Activated naive CD8-positive, alpha-beta T cell treated with anti-CD3 and anti-CD28 coated beads, Interleukin-2, amount 50 U/mL, for 24 hours (primary cell): ENCODE measurements at regions not wholly inside any gene's neighbourhood (a gene's known extent, or its start where the extent isn't known, plus 50 kb on each side); places are given as distances from the start of the nearest gene placed in this dataset.

Experiments used
- ATAC-seq: fragments of 150-1000 bp; cut with Tn5 transposase; one replicate; pipeline ENCODE4 v1.10.0; 2021
- DNase-seq: peaks from one replicate; pipeline ENCODE4 v3.0.0; 2021
- H3K27ac Mint-ChIP-seq: one replicate; pipeline ENCODE4 v1.8.0; 2021; ENCODE audit warnings: mild to moderate bottlenecking, mixed read lengths
- H3K27me3 Mint-ChIP-seq: one replicate; pipeline ENCODE4 v1.8.0; 2021; ENCODE audit warnings: mixed read lengths
- H3K36me3 Mint-ChIP-seq: one replicate; pipeline ENCODE4 v1.8.0; 2021; ENCODE audit warnings: low read depth, mixed read lengths
- H3K4me1 Mint-ChIP-seq: one replicate; pipeline ENCODE4 v1.8.0; 2021; ENCODE audit warnings: mixed read lengths
- H3K4me3 Mint-ChIP-seq: one replicate; pipeline ENCODE4 v1.8.0; 2021; ENCODE audit warnings: mild to moderate bottlenecking, moderate library complexity, mixed read lengths
- H3K9me3 Mint-ChIP-seq: one replicate; pipeline ENCODE4 v1.8.0; 2021; ENCODE audit warnings: mixed read lengths

- Mint-ChIP-seq H3K9me3 (no peaks in the 10 kb centered on the region), H3K4me3 (no peak overlapping the region), H3K27ac (no peak overlapping the region), H3K36me3 (no peaks in the 10 kb centered on the region), H3K4me1 (peaks cover 8% of the 10 kb centered on the region), H3K27me3 (peaks cover 11% of the 10 kb centered on the region)
- DNase-seq: peak; percentile 87
- ATAC-seq: peak; percentile 84
Observed at GRCh38 chr9:113657765-113658544, 194.4 kb downstream of the RGS3 start.

- Mint-ChIP-seq H3K4me3 (no peak overlapping the region), H3K36me3 (no peaks in the 10 kb centered on the region), H3K4me1 (peaks cover 8% of the 10 kb centered on the region), H3K27me3 (peaks cover 11% of the 10 kb centered on the region), H3K27ac (no peak overlapping the region), H3K9me3 (no peaks in the 10 kb centered on the region)
- ATAC-seq (no peak), DNase-seq (no peak)
Observed at GRCh38 chr9:113658545-113658895, 195.0 kb downstream of the RGS3 start.

GRCh38 chr9:113659039-113659438 lies 195.5 kb downstream of the RGS3 start:
- no peaks in the 10 kb centered on the region for H3K9me3 Mint-ChIP-seq
- DNase-seq: no peak
- peaks cover 11% of the 10 kb centered on the region for H3K27me3 Mint-ChIP-seq
- no peak overlapping the region for H3K4me3 Mint-ChIP-seq
- H3K27ac Mint-ChIP-seq: no peak overlapping the region
- ATAC-seq: no peak
- H3K36me3 Mint-ChIP-seq: no peaks in the 10 kb centered on the region
- H3K4me1 Mint-ChIP-seq: peaks cover 8% of the 10 kb centered on the region

GRCh38 chr9:113659740-113660139 lies 196.2 kb downstream of the RGS3 start:
- no peak for ATAC-seq
- Mint-ChIP-seq H3K4me1 (peaks cover 8% of the 10 kb centered on the region), H3K4me3 (no peak overlapping the region), H3K9me3 (no peaks in the 10 kb centered on the region), H3K36me3 (no peaks in the 10 kb centered on the region), H3K27me3 (peaks cover 11% of the 10 kb centered on the region), H3K27ac (no peak overlapping the region)
- DNase-seq: no peak

GRCh38 chr9:113660196-113660595 lies 196.7 kb downstream of the RGS3 start:
- peaks cover 11% of the 10 kb centered on the region for H3K27me3 Mint-ChIP-seq
- H3K4me3 Mint-ChIP-seq: no peak overlapping the region
- H3K27ac Mint-ChIP-seq: no peak overlapping the region
- H3K9me3 Mint-ChIP-seq: no peaks in the 10 kb centered on the region
- DNase-seq: no peak
- peaks cover 5% of the 10 kb centered on the region for H3K4me1 Mint-ChIP-seq
- no peaks in the 10 kb centered on the region for H3K36me3 Mint-ChIP-seq
- no peak for ATAC-seq

GRCh38 chr9:113661074-113661473 lies 197.5 kb downstream of the RGS3 start:
- Mint-ChIP-seq H3K27ac (no peak overlapping the region), H3K9me3 (no peaks in the 10 kb centered on the region), H3K4me3 (no peak overlapping the region), H3K4me1 (peaks cover 2% of the 10 kb centered on the region), H3K36me3 (no peaks in the 10 kb centered on the region), H3K27me3 (peaks cover 11% of the 10 kb centered on the region)
- no peak for ATAC-seq
- DNase-seq: no peak

GRCh38 chr9:113664181-113664875 lies 200.8 kb downstream of the RGS3 start:
- Mint-ChIP-seq H3K9me3 (no peaks in the 10 kb centered on the region), H3K36me3 (no peaks in the 10 kb centered on the region), H3K4me1 (no peaks in the 10 kb centered on the region), H3K27me3 (peaks cover 8% of the 10 kb centered on the region), H3K4me3 (no peak overlapping the region), H3K27ac (no peak overlapping the region)
- no peak for ATAC-seq
- no peak for DNase-seq

GRCh38 chr9:113665064-113665463 lies 201.5 kb downstream of the RGS3 start:
- Mint-ChIP-seq H3K4me3 (no peak overlapping the region), H3K36me3 (no peaks in the 10 kb centered on the region), H3K27ac (no peak overlapping the region), H3K27me3 (peaks cover 7% of the 10 kb centered on the region), H3K4me1 (no peaks in the 10 kb centered on the region), H3K9me3 (no peaks in the 10 kb centered on the region)
- DNase-seq (no peak), ATAC-seq (no peak)

- H3K9me3 Mint-ChIP-seq: no peaks in the 10 kb centered on the region
- DNase-seq: no peak
- peaks cover 2% of the 10 kb centered on the region for H3K27me3 Mint-ChIP-seq
- no peak overlapping the region for H3K4me3 Mint-ChIP-seq
- ATAC-seq: no peak
- no peaks in the 10 kb centered on the region for H3K36me3 Mint-ChIP-seq
- H3K4me1 Mint-ChIP-seq: no peaks in the 10 kb centered on the region
- no peak overlapping the region for H3K27ac Mint-ChIP-seq
Observed at GRCh38 chr9:113665756-113666155, 202.2 kb downstream of the RGS3 start.

- DNase-seq (no peak), ATAC-seq (no peak)
- no peak overlapping the region for H3K4me3 Mint-ChIP-seq
- no peak overlapping the region for H3K27ac Mint-ChIP-seq
- no peaks in the 10 kb centered on the region for H3K9me3 Mint-ChIP-seq
- H3K36me3 Mint-ChIP-seq: no peaks in the 10 kb centered on the region
- no peaks in the 10 kb centered on the region for H3K27me3 Mint-ChIP-seq
- H3K4me1 Mint-ChIP-seq: no peaks in the 10 kb centered on the region
Observed at GRCh38 chr9:113668061-113668460, 204.5 kb downstream of the RGS3 start.

GRCh38 chr9:113669522-113670115 lies 206.1 kb downstream of the RGS3 start:
- ATAC-seq (no peak), DNase-seq (no peak)
- H3K27ac Mint-ChIP-seq: no peak overlapping the region
- no peak overlapping the region for H3K4me3 Mint-ChIP-seq
- no peaks in the 10 kb centered on the region for H3K36me3 Mint-ChIP-seq
- no peaks in the 10 kb centered on the region for H3K4me1 Mint-ChIP-seq
- peaks cover 7% of the 10 kb centered on the region for H3K27me3 Mint-ChIP-seq
- no peaks in the 10 kb centered on the region for H3K9me3 Mint-ChIP-seq

- no peak overlapping the region for H3K27ac Mint-ChIP-seq
- peaks cover 33% of the 10 kb centered on the region for H3K27me3 Mint-ChIP-seq
- no peak overlapping the region for H3K4me3 Mint-ChIP-seq
- DNase-seq: no peak
- no peaks in the 10 kb centered on the region for H3K9me3 Mint-ChIP-seq
- no peak for ATAC-seq
- H3K36me3 Mint-ChIP-seq: no peaks in the 10 kb centered on the region
- peaks cover 9% of the 10 kb centered on the region for H3K4me1 Mint-ChIP-seq
Observed at GRCh38 chr9:113673726-113674125, 202.4 kb upstream of the ZNF618 start.

GRCh38 chr9:113674436-113674835 lies 201.7 kb upstream of the ZNF618 start:
- peaks cover 9% of the 10 kb centered on the region for H3K4me1 Mint-ChIP-seq
- no peak for ATAC-seq
- H3K36me3 Mint-ChIP-seq: no peaks in the 10 kb centered on the region
- no peaks in the 10 kb centered on the region for H3K9me3 Mint-ChIP-seq
- no peak overlapping the region for H3K4me3 Mint-ChIP-seq
- no peak overlapping the region for H3K27ac Mint-ChIP-seq
- peaks cover 40% of the 10 kb centered on the region for H3K27me3 Mint-ChIP-seq
- DNase-seq: no peak

- H3K4me1 Mint-ChIP-seq: peaks cover 9% of the 10 kb centered on the region
- no peaks in the 10 kb centered on the region for H3K36me3 Mint-ChIP-seq
- H3K27me3 Mint-ChIP-seq: peaks cover 43% of the 10 kb centered on the region
- DNase-seq (no peak), ATAC-seq (peak; percentile 39)
- H3K4me3 Mint-ChIP-seq: no peak overlapping the region
- no peaks in the 10 kb centered on the region for H3K9me3 Mint-ChIP-seq
- no peak overlapping the region for H3K27ac Mint-ChIP-seq
Observed at GRCh38 chr9:113675475-113675941, 200.6 kb upstream of the ZNF618 start.

- Mint-ChIP-seq H3K27ac (no peak overlapping the region), H3K9me3 (no peaks in the 10 kb centered on the region), H3K27me3 (peaks cover 55% of the 10 kb centered on the region), H3K36me3 (no peaks in the 10 kb centered on the region), H3K4me1 (peaks cover 9% of the 10 kb centered on the region), H3K4me3 (no peak overlapping the region)
- DNase-seq (no peak), ATAC-seq (no peak)
Observed at GRCh38 chr9:113677057-113677456, 199.1 kb upstream of the ZNF618 start.
